Smooth muscle cell (in vitro differentiated cells): ENCODE measurements at regions not wholly inside any gene's neighbourhood (a gene's known extent, or its start where the extent isn't known, plus 50 kb on each side); places are given as distances from the start of the nearest gene placed in this dataset.
"Not testable (repeated sequence)": the region's sequence is repeated elsewhere in the genome, so short reads cannot be mapped to it uniquely, and the experiment has no call there.

Experiments used
- DNase-seq: peaks from one replicate; lab custom pipeline; 2025; ENCODE audit not compliant: unreplicated experiment; lab: John Stamatoyannopoulos, UW
- H2AFZ ChIP-seq: fragments of 200-600 bp; sonication (generic); 2 replicates; pipeline ENCODE4 v1.6.0; 2016; ENCODE audit warnings: antibody characterized with exemption, low read depth, mild to moderate bottlenecking
- H3F3A ChIP-seq: fragments of 200-600 bp; sonication (generic); 2 replicates; pipeline ENCODE4 v1.6.0; 2017; ENCODE audit warnings: antibody characterized with exemption, low read depth
- H3K27ac ChIP-seq: fragments of 200-600 bp; sonication (generic); 2 replicates; pipeline ENCODE4 v1.5.1; 2016; ENCODE audit warnings: low read depth, mild to moderate bottlenecking
- H3K27me3 ChIP-seq: fragments of 200-600 bp; sonication (generic); 2 replicates; pipeline ENCODE4 v1.6.1; 2016; ENCODE audit warnings: low read depth, mild to moderate bottlenecking
- H3K36me3 ChIP-seq: fragments of 200-600 bp; sonication (generic); 2 replicates; pipeline ENCODE4 v1.5.1; 2016; ENCODE audit warnings: low read depth
- H3K4me1 ChIP-seq: fragments of 200-600 bp; sonication (generic); 2 replicates; pipeline ENCODE4 v1.5.1; 2016; ENCODE audit warnings: low read depth
- H3K4me2 ChIP-seq: fragments of 200-600 bp; sonication (generic); 2 replicates; pipeline ENCODE4 v1.6.0; 2016; ENCODE audit warnings: mild to moderate bottlenecking
- H3K4me3 ChIP-seq: fragments of 200-600 bp; sonication (generic); 2 replicates; pipeline ENCODE4 v1.5.1; 2016; ENCODE audit warnings: mild to moderate bottlenecking
- H3K79me2 ChIP-seq: fragments of 200-600 bp; sonication (generic); 2 replicates; pipeline ENCODE4 v1.6.0; 2016; ENCODE audit warnings: low read depth, mild to moderate bottlenecking
- H3K9ac ChIP-seq: fragments of 200-600 bp; sonication (generic); 2 replicates; pipeline ENCODE4 v1.6.0; 2016; ENCODE audit warnings: low read depth
- H3K9me3 ChIP-seq: fragments of 200-600 bp; sonication (generic); replicated peaks from 2 replicates; pipeline ENCODE4 v1.5.1; 2016; ENCODE audit warnings: low read depth
- H4K20me1 ChIP-seq: fragments of 200-600 bp; sonication (generic); 2 replicates; pipeline ENCODE4 v1.6.0; 2016; ENCODE audit warnings: low read depth
- WGBS: methylation state at CpG from one replicate; pipeline ENCODE4 v1.1.7; 2016; ENCODE audit warnings: low lambda C conversion rate; 5-methylcytosine and 5-hydroxymethylcytosine counted together

- H3K4me1 ChIP-seq, H3F3A ChIP-seq, H3K27ac ChIP-seq, DNase-seq, H3K4me3 ChIP-seq, H3K36me3 ChIP-seq, H3K4me2 ChIP-seq, H3K79me2 ChIP-seq, H3K9me3 ChIP-seq, H3K9ac ChIP-seq, H3K27me3 ChIP-seq, H4K20me1 ChIP-seq, H2AFZ ChIP-seq: not testable (repeated sequence)
- WGBS, result 55% methylated on average over 2 of the region's 7 CpGs
Observed at GRCh38 chr15:31705076-31705678, 325.1 kb upstream of the CHRNA7 start.

- not testable (repeated sequence) for H3K9ac ChIP-seq, H2AFZ ChIP-seq, H3K79me2 ChIP-seq, H3K9me3 ChIP-seq, H4K20me1 ChIP-seq, H3K27ac ChIP-seq, H3K36me3 ChIP-seq, H3F3A ChIP-seq, H3K4me2 ChIP-seq, DNase-seq, H3K4me3 ChIP-seq, H3K4me1 ChIP-seq, H3K27me3 ChIP-seq
- WGBS, result 66% methylated on average over 3 of the region's 8 CpGs
Observed at GRCh38 chr15:31707944-31708702, 322.2 kb upstream of the CHRNA7 start.

- WGBS, result 46% methylated on average over 5 of the region's 9 CpGs
- not testable (repeated sequence) for H4K20me1 ChIP-seq, H3K27me3 ChIP-seq, H3K27ac ChIP-seq, H3K36me3 ChIP-seq, H2AFZ ChIP-seq, H3K9ac ChIP-seq, H3K4me3 ChIP-seq, H3F3A ChIP-seq, DNase-seq, H3K4me2 ChIP-seq, H3K9me3 ChIP-seq, H3K79me2 ChIP-seq, H3K4me1 ChIP-seq
Observed at GRCh38 chr15:31708703-31709327, 321.5 kb upstream of the CHRNA7 start.

- H3K4me3 ChIP-seq, result not testable (repeated sequence)
- WGBS, result 60% methylated on average over 3 of the region's 3 CpGs
Observed at GRCh38 chr15:31709479-31709878, 320.8 kb upstream of the CHRNA7 start.

GRCh38 chr15:31710806-31711205 is 319.5 kb upstream of the CHRNA7 start:
- not testable (repeated sequence) for H3K4me3 ChIP-seq, H4K20me1 ChIP-seq
- WGBS, result over 99% methylated on average over 4 of the region's 4 CpGs

More at GRCh38 chr15:31709479-31709878, 320.8 kb upstream of the CHRNA7 start:
- not testable (repeated sequence) for H4K20me1 ChIP-seq, H3F3A ChIP-seq, H3K79me2 ChIP-seq, H3K27ac ChIP-seq, H3K4me1 ChIP-seq, H3K27me3 ChIP-seq, H3K4me2 ChIP-seq, H3K9ac ChIP-seq, H3K36me3 ChIP-seq, H3K9me3 ChIP-seq, H2AFZ ChIP-seq, DNase-seq

GRCh38 chr15:31715208-31715607 is 315.1 kb upstream of the CHRNA7 start:
- H3K79me2 ChIP-seq, H3K27ac ChIP-seq, H3K36me3 ChIP-seq, H3K4me3 ChIP-seq, H3K4me1 ChIP-seq, H3K9ac ChIP-seq, H4K20me1 ChIP-seq, H3K9me3 ChIP-seq, H3F3A ChIP-seq, DNase-seq, H3K4me2 ChIP-seq, H2AFZ ChIP-seq, H3K27me3 ChIP-seq: not testable (repeated sequence)
- no CpG with 5 or more reads among the region's 3 CpGs for WGBS

More at GRCh38 chr15:31710806-31711205, 319.5 kb upstream of the CHRNA7 start:
- H3K4me1 ChIP-seq, DNase-seq, H3F3A ChIP-seq, H3K36me3 ChIP-seq, H3K79me2 ChIP-seq, H3K27ac ChIP-seq, H3K9me3 ChIP-seq, H2AFZ ChIP-seq, H3K27me3 ChIP-seq, H3K4me2 ChIP-seq, H3K9ac ChIP-seq: not testable (repeated sequence)

- H3K9me3 ChIP-seq, H3K79me2 ChIP-seq, H3K27me3 ChIP-seq, H3K4me3 ChIP-seq, H3K9ac ChIP-seq, H4K20me1 ChIP-seq, H3K4me1 ChIP-seq, H2AFZ ChIP-seq, H3K36me3 ChIP-seq, DNase-seq, H3K4me2 ChIP-seq, H3K27ac ChIP-seq, H3F3A ChIP-seq: not testable (repeated sequence)
- WGBS, result 55% methylated on average over 1 of the region's 1 CpG
Observed at GRCh38 chr15:31718625-31719024, 311.7 kb upstream of the CHRNA7 start.

GRCh38 chr15:31719396-31720022 is 310.8 kb upstream of the CHRNA7 start:
- not testable (repeated sequence) for H4K20me1 ChIP-seq, DNase-seq, H3K4me2 ChIP-seq, H3K9me3 ChIP-seq, H3F3A ChIP-seq, H3K4me1 ChIP-seq, H3K79me2 ChIP-seq, H3K27ac ChIP-seq, H3K27me3 ChIP-seq, H3K9ac ChIP-seq, H3K36me3 ChIP-seq, H2AFZ ChIP-seq, H3K4me3 ChIP-seq
- WGBS, result 61% methylated on average over 7 of the region's 7 CpGs
